RKO (cell line): ENCODE measurements at regions not wholly inside any gene's neighbourhood (a gene's known extent, or its start where the extent isn't known, plus 50 kb on each side); places are given as distances from the start of the nearest gene placed in this dataset.
"Not testable (repeated sequence)": the region's sequence is repeated elsewhere in the genome, so short reads cannot be mapped to it uniquely, and the experiment has no call there.

Source experiments
- DNase-seq: peaks from one replicate; pipeline ENCODE4 v3.0.0-alpha.2; 2016; ENCODE audit warnings: low spot score

GRCh38 chr20:53818457-53819177 lies 225.0 kb upstream of the ZNF217 start:
- no peak for DNase-seq

GRCh38 chr20:53817513-53817912 lies 223.9 kb upstream of the ZNF217 start:
- DNase-seq, result not testable (repeated sequence)

GRCh38 chr20:53816872-53817398 lies 223.3 kb upstream of the ZNF217 start:
- DNase-seq, result no peak

- DNase-seq, result no peak
Measured at GRCh38 chr20:53815509-53815908, 221.9 kb upstream of the ZNF217 start.

- no peak for DNase-seq
Measured at GRCh38 chr20:53814060-53814459, 220.4 kb upstream of the ZNF217 start.

GRCh38 chr20:53813636-53814035 lies 220.0 kb upstream of the ZNF217 start:
- no peak for DNase-seq

GRCh38 chr20:53811577-53811976 lies 217.9 kb upstream of the ZNF217 start:
- no peak for DNase-seq

GRCh38 chr20:53810661-53811355 lies 217.2 kb upstream of the ZNF217 start:
- no peak for DNase-seq

GRCh38 chr20:53809728-53810365 lies 216.2 kb upstream of the ZNF217 start:
- DNase-seq, result no peak

- DNase-seq, result no peak
Measured at GRCh38 chr20:53809217-53809616, 215.6 kb upstream of the ZNF217 start.

- DNase-seq, result no peak
Measured at GRCh38 chr20:53808733-53809132, 215.1 kb upstream of the ZNF217 start.

GRCh38 chr20:53808302-53808701 lies 214.7 kb upstream of the ZNF217 start:
- not testable (repeated sequence) for DNase-seq

GRCh38 chr20:53806683-53807401 lies 213.2 kb upstream of the ZNF217 start:
- no peak for DNase-seq

GRCh38 chr20:53805895-53806384 lies 212.3 kb upstream of the ZNF217 start:
- peak; percentile 51 for DNase-seq

- DNase-seq, result no peak
Measured at GRCh38 chr20:53804920-53805894, 211.6 kb upstream of the ZNF217 start.

GRCh38 chr20:53804308-53804707 lies 210.7 kb upstream of the ZNF217 start:
- not testable (repeated sequence) for DNase-seq

- no peak for DNase-seq
Measured at GRCh38 chr20:53803492-53804155, 210.0 kb upstream of the ZNF217 start.

GRCh38 chr20:53801609-53802370 lies 208.2 kb upstream of the ZNF217 start:
- DNase-seq, result no peak

GRCh38 chr20:53800883-53801604 lies 207.4 kb upstream of the ZNF217 start:
- DNase-seq, result no peak
